Stomach (tissue), 8 donors: ENCODE measurements at regions not wholly inside any gene's neighbourhood (a gene's known extent, or its start where the extent isn't known, plus 50 kb on each side); places are given as distances from the start of the nearest gene placed in this dataset.

Experiments used
- DNase-seq, 2 donors: peaks; one replicate each; pipeline versions ENCODE4 v3.0.0 to v3.0.0-alpha.2; 2013 to 2019
- H3K27ac ChIP-seq, 5 donors: fragments of 200-600 bp in 4 of 5; sonication (generic) in 4 of 5; one replicate each; pipeline ENCODE4 v1.5.1; 2013 to 2019; ENCODE audit warnings: mild to moderate bottlenecking in 1 of 5, moderate library complexity in 1 of 5
- H3K27me3 ChIP-seq, 3 donors: fragments of 200-600 bp; sonication (generic); one replicate each; pipeline ENCODE4 v1.5.1; 2017 to 2019; ENCODE audit warnings: mixed run types in 1 of 3
- H3K36me3 ChIP-seq, 4 donors: fragments of 200-600 bp; sonication (generic); 1 replicate in 3 of 4; 2 replicates in 1 of 4; pipeline ENCODE4 v1.5.1; 2016 to 2019
- H3K4me1 ChIP-seq, 4 donors: fragments of 200-600 bp; sonication (generic); one replicate each; pipeline ENCODE4 v1.5.1; 2016 to 2019
- H3K4me3 ChIP-seq, 4 donors: fragments of 200-600 bp; sonication (generic) in 3 of 4; one replicate each; pipeline ENCODE4 v1.5.1; 2016 to 2019; ENCODE audit warnings: mild to moderate bottlenecking in 1 of 4
- H3K9me3 ChIP-seq, 4 donors: fragments of 200-600 bp; sonication (generic); one replicate each; pipeline ENCODE4 v1.5.1; 2016 to 2019
- CTCF ChIP-seq, 7 experiments: fragments of 450-650 bp in 4 of 7; fragments of 200-600 bp in 3 of 7; sonication (generic) in 3 of 7; IDR thresholded peaks; one replicate each; pipeline ENCODE4 v1.5.1; 2016 to 2019; ENCODE audit warnings: antibody characterized with exemption in 7 of 7, control low read depth in 2 of 7, mild to moderate bottlenecking in 1 of 7
- EP300 ChIP-seq: sonication (generic); formaldehyde crosslinking; IDR thresholded peaks from one replicate; pipeline ENCODE4 v1.6.1; 2017; ENCODE audit warnings: antibody characterized with exemption
- POLR2A ChIP-seq, 4 donors: fragments of 450-650 bp; IDR thresholded peaks; one replicate each; pipeline ENCODE4 v1.6.1; 2016; ENCODE audit warnings: antibody characterized with exemption in 4 of 4, control low read depth in 2 of 4, mild to moderate bottlenecking in 1 of 4, moderate library complexity in 1 of 4
- POLR2AphosphoS5 ChIP-seq, 3 donors: sonication (generic); formaldehyde crosslinking; IDR thresholded peaks; one replicate each; pipeline ENCODE4 v1.6.1; 2016; ENCODE audit warnings: antibody characterized with exemption in 3 of 3
- WGBS, 5 donors: extraction: QIAGEN DNeasy Blood & Tissue Kit in 3 of 5; methylation state at CpG; one replicate each; pipeline versions ENCODE4 v1.1.5 to v1.1.7; 2013 to 2018; 5-methylcytosine and 5-hydroxymethylcytosine counted together
- intact Hi-C: fragments of 100-400 bp; cut with DNase I; formaldehyde crosslinking; loops from one replicate; pipeline ENCODE4 v1.15.1; 2023; ENCODE audit warnings: low total_unique reads
- donor health status: healthy with polysubstance abuse.
- donor health status: Bipolar disorder and iron deficiency.
- donor health status: healthy.

GRCh38 chr10:128664729-128665128 lies 538.5 kb upstream of the MKI67 start:
- no peak for TF ChIP-seq POLR2AphosphoS5 (IDR thresholded peaks at IDR 0.05)
- TF ChIP-seq CTCF (IDR thresholded peaks at IDR 0.05), result no peak
- TF ChIP-seq EP300, result no peak
- TF ChIP-seq POLR2A (IDR thresholded peaks at IDR 0.05), result no peak
- no peak overlapping the region for H3K4me3 ChIP-seq
- no peaks in the 10 kb centered on the region for H3K27me3 ChIP-seq
- H3K9me3 ChIP-seq, result peaks cover 0 to 8% (median 0%) of the 10 kb centered on the region in 4 donors
- 42 to 65% (median 52%) methylated on average over 3 of the region's 3 CpGs for WGBS, 5 donors
- intact Hi-C loops, result no loop called here
- DNase-seq, result no peak
- H3K27ac ChIP-seq, result no peak overlapping the region
- H3K4me1 ChIP-seq, result no peaks in the 10 kb centered on the region
- H3K36me3 ChIP-seq, result no peaks in the 10 kb centered on the region

GRCh38 chr10:128675405-128675804 lies 549.2 kb upstream of the MKI67 start:
- intact Hi-C loops, result no loop called here
- Histone ChIP-seq H3K4me1 (no peaks in the 10 kb centered on the region), H3K36me3 (no peaks in the 10 kb centered on the region), H3K27ac (no peak overlapping the region), H3K4me3 (no peak overlapping the region), H3K9me3 (no peaks in the 10 kb centered on the region), H3K27me3 (no peaks in the 10 kb centered on the region)
- TF ChIP-seq POLR2A (IDR thresholded peaks at IDR 0.05) (no peak), POLR2AphosphoS5 (IDR thresholded peaks at IDR 0.05) (no peak), CTCF (IDR thresholded peaks at IDR 0.05) (no peak), EP300 (no peak)
- DNase-seq, result no peak
- WGBS, 5 donors, result 69 to 81% (median 75%) methylated on average over 6 of the region's 6 CpGs

GRCh38 chr10:128680116-128680515 lies 553.9 kb upstream of the MKI67 start:
- no peak overlapping the region for H3K27ac ChIP-seq
- no peaks in the 10 kb centered on the region for H3K27me3 ChIP-seq
- no peak for DNase-seq
- TF ChIP-seq CTCF (IDR thresholded peaks at IDR 0.05) (no peak), POLR2AphosphoS5 (IDR thresholded peaks at IDR 0.05) (no peak), EP300 (no peak), POLR2A (IDR thresholded peaks at IDR 0.05) (no peak)
- intact Hi-C loops, result no loop called here
- H3K9me3 ChIP-seq, result no peaks in the 10 kb centered on the region
- H3K4me3 ChIP-seq, result no peak overlapping the region
- H3K4me1 ChIP-seq, result peaks cover 0 to 15% (median 6%) of the 10 kb centered on the region in 4 donors
- H3K36me3 ChIP-seq, result no peaks in the 10 kb centered on the region
- WGBS, 5 donors, result 66 to 82% (median 78%) methylated on average over 8 of the region's 8 CpGs

GRCh38 chr10:128684215-128684614 lies 558.0 kb upstream of the MKI67 start:
- WGBS, 5 donors, result 34 to 49% (median 36%) methylated on average over 5 of the region's 5 CpGs
- intact Hi-C loops, result no loop called here
- Histone ChIP-seq H3K4me1 (peaks cover 0 to 15% (median 6%) of the 10 kb centered on the region in 4 donors), H3K36me3 (no peaks in the 10 kb centered on the region), H3K4me3 (no peak overlapping the region), H3K27ac (no peak overlapping the region), H3K27me3 (no peaks in the 10 kb centered on the region), H3K9me3 (no peaks in the 10 kb centered on the region)
- DNase-seq, result no peak
- TF ChIP-seq EP300 (no peak), POLR2AphosphoS5 (IDR thresholded peaks at IDR 0.05) (no peak)

- 47 to 59% (median 56%) methylated on average over 9 to 11 of the region's 11 CpGs for WGBS, 5 donors
- DNase-seq, result no peak
- H3K9me3 ChIP-seq, result no peaks in the 10 kb centered on the region
Measured at GRCh38 chr10:128686630-128687278, 560.5 kb upstream of the MKI67 start.

More at GRCh38 chr10:128686630-128687278, 560.5 kb upstream of the MKI67 start:
- Histone ChIP-seq H3K36me3 (no peaks in the 10 kb centered on the region), H3K4me1 (peaks cover 0 to 15% (median 6%) of the 10 kb centered on the region in 4 donors), H3K27ac (no peak overlapping the region), H3K27me3 (peaks cover 0 to 6% (median 0%) of the 10 kb centered on the region in 3 donors), H3K4me3 (no peak overlapping the region)
- TF ChIP-seq EP300 (no peak), POLR2AphosphoS5 (IDR thresholded peaks at IDR 0.05) (no peak), CTCF (IDR thresholded peaks at IDR 0.05) (no peak), POLR2A (IDR thresholded peaks at IDR 0.05) (no peak)
- intact Hi-C loops, result no loop called here
